Liver (tissue), 7 donors: ENCODE measurements at regions not wholly inside any gene's neighbourhood (a gene's known extent, or its start where the extent isn't known, plus 50 kb on each side); places are given as distances from the start of the nearest gene placed in this dataset.

ENCODE experiments used
- DNase-seq: peaks from one replicate; pipeline ENCODE4 v3.0.0-alpha.2; 2017; ENCODE audit warnings: low spot score
- H3K27ac ChIP-seq, 2 donors: one replicate each; pipeline ENCODE4 v1.7.0; 2013; ENCODE audit warnings: inconsistent platforms in 2 of 2, low read length in 2 of 2, control low read depth in 1 of 2, low read depth in 1 of 2, mild to moderate bottlenecking in 1 of 2
- H3K27me3 ChIP-seq, 4 donors: one replicate each; pipeline versions ENCODE4 v1.6.1 to v1.7.0; 2013; ENCODE audit warnings: low read length in 3 of 4, inconsistent platforms in 1 of 4, mild to moderate bottlenecking in 1 of 4, moderate library complexity in 1 of 4; ENCODE audit not compliant: control insufficient read depth in 4 of 4, insufficient read depth in 4 of 4
- H3K36me3 ChIP-seq, 4 donors: one replicate each; pipeline versions ENCODE4 v1.6.1 to v1.7.0; 2013; ENCODE audit warnings: low read length in 3 of 4, mild to moderate bottlenecking in 3 of 4, low read depth in 1 of 4, moderate library complexity in 1 of 4; ENCODE audit not compliant: control insufficient read depth in 4 of 4, insufficient read depth in 3 of 4
- H3K4me1 ChIP-seq, 4 donors: one replicate each; pipeline versions ENCODE4 v1.6.1 to v1.7.0; 2013; ENCODE audit warnings: low read length in 3 of 4, mild to moderate bottlenecking in 3 of 4, moderate library complexity in 1 of 4; ENCODE audit not compliant: control insufficient read depth in 4 of 4, insufficient read depth in 4 of 4
- H3K4me3 ChIP-seq, 3 donors: one replicate each; pipeline versions ENCODE4 v1.6.1 to v1.7.0; 2013; ENCODE audit warnings: low read length in 3 of 3, control low read depth in 1 of 3, low read depth in 1 of 3, mild to moderate bottlenecking in 1 of 3
- H3K9ac ChIP-seq, 2 donors: one replicate each; pipeline ENCODE4 v1.7.0; 2013; ENCODE audit warnings: low read length in 2 of 2, mild to moderate bottlenecking in 2 of 2, moderate library complexity in 2 of 2, control low read depth in 1 of 2, low read depth in 1 of 2
- H3K9me3 ChIP-seq, 4 donors: one replicate each; pipeline versions ENCODE4 v1.6.1 to v1.7.0; 2013; ENCODE audit warnings: low read length in 3 of 4; ENCODE audit not compliant: control insufficient read depth in 4 of 4
- ATF3 ChIP-seq: IDR thresholded peaks from 2 replicates; pipeline ENCODE4 v1.6.1; 2016; ENCODE audit warnings: antibody characterized with exemption
- EGR1 ChIP-seq, 2 donors: IDR thresholded peaks; 2 replicates each; pipeline ENCODE4 v1.6.1; 2016 to 2018; ENCODE audit warnings: antibody characterized with exemption in 2 of 2, low read depth in 2 of 2
- FOXA1 ChIP-seq: IDR thresholded peaks from 2 replicates; pipeline ENCODE4 v1.6.1; 2016; ENCODE audit warnings: antibody characterized with exemption
- FOXA2 ChIP-seq: IDR thresholded peaks from 2 replicates; pipeline ENCODE4 v1.6.1; 2016; ENCODE audit warnings: antibody characterized with exemption
- HNF4G ChIP-seq: IDR thresholded peaks from 2 replicates; pipeline ENCODE4 v1.6.1; 2016; ENCODE audit warnings: antibody characterized with exemption
- JUND ChIP-seq, 2 donors: IDR thresholded peaks; 2 replicates each; pipeline ENCODE4 v1.6.1; 2016; ENCODE audit warnings: antibody characterized with exemption in 2 of 2
- MAX ChIP-seq: IDR thresholded peaks from 2 replicates; pipeline ENCODE4 v1.6.1; 2016; ENCODE audit warnings: antibody characterized with exemption
- NR2F2 ChIP-seq: IDR thresholded peaks from 2 replicates; pipeline ENCODE4 v1.6.1; 2016; ENCODE audit warnings: antibody characterized with exemption
- RAD21 ChIP-seq, 2 donors: IDR thresholded peaks; 2 replicates each; pipeline ENCODE4 v1.6.1; 2016; ENCODE audit warnings: antibody characterized with exemption in 2 of 2, mild to moderate bottlenecking in 2 of 2
- REST ChIP-seq: IDR thresholded peaks from 2 replicates; pipeline ENCODE4 v1.6.1; 2016; ENCODE audit warnings: antibody characterized with exemption, mild to moderate bottlenecking
- RXRA ChIP-seq, 2 donors: IDR thresholded peaks; 2 replicates each; pipeline ENCODE4 v1.6.1; 2017 to 2018; ENCODE audit warnings: antibody characterized with exemption in 2 of 2, mild to moderate bottlenecking in 1 of 2
- SP1 ChIP-seq: IDR thresholded peaks from 2 replicates; pipeline ENCODE4 v1.6.1; 2018; ENCODE audit warnings: antibody characterized with exemption, mild to moderate bottlenecking
- TAF1 ChIP-seq: conservative IDR thresholded peaks from 2 replicates; pipeline ENCODE4 v1.6.1; 2016; ENCODE audit warnings: antibody characterized with exemption, mild to moderate bottlenecking
- ZBTB33 ChIP-seq: IDR thresholded peaks from 2 replicates; pipeline ENCODE4 v1.6.1; 2016; ENCODE audit warnings: antibody characterized with exemption
- WGBS: extraction: QIAGEN DNeasy Blood & Tissue Kit; methylation state at CpG from one replicate; pipeline ENCODE4 v1.1.7; 2013; 5-methylcytosine and 5-hydroxymethylcytosine counted together
- donor health status: healthy.
- donor health status: healthy.
- donor health status: healthy.
- donor health status: healthy.

- no peaks in the 10 kb centered on the region for H3K27me3 ChIP-seq
- no peak overlapping the region for H3K27ac ChIP-seq
- H3K4me1 ChIP-seq: no peaks in the 10 kb centered on the region
- no peak for DNase-seq
- TF ChIP-seq MAX: no peak
- no peak for TF ChIP-seq RXRA (IDR thresholded peaks at IDR 0.05)
- no peak for TF ChIP-seq ATF3
- no peak for TF ChIP-seq TAF1
- TF ChIP-seq JUND (IDR thresholded peaks at IDR 0.05): no peak
- WGBS: 78% methylated on average over 1 of the region's 1 CpG
- H3K9ac ChIP-seq: no peak overlapping the region
- H3K36me3 ChIP-seq: no peaks in the 10 kb centered on the region
- no peak overlapping the region for H3K4me3 ChIP-seq
- H3K9me3 ChIP-seq: peaks cover 0 to 5% (median 0%) of the 10 kb centered on the region in 4 donors
Measured at GRCh38 chr3:20658491-20658890, 472.5 kb upstream of the SGO1 start.

- Histone ChIP-seq H3K9me3 (peaks cover 0 to 5% (median 0%) of the 10 kb centered on the region in 4 donors), H3K27me3 (no peaks in the 10 kb centered on the region), H3K9ac (no peak overlapping the region), H3K27ac (no peak overlapping the region), H3K4me1 (no peaks in the 10 kb centered on the region), H3K4me3 (no peak overlapping the region), H3K36me3 (no peaks in the 10 kb centered on the region)
- DNase-seq: no peak
- TF ChIP-seq FOXA2 (no peak), SP1 (no peak), NR2F2 (no peak), RXRA (IDR thresholded peaks at IDR 0.05) (no peak), FOXA1 (no peak), RAD21 (IDR thresholded peaks at IDR 0.05) (no peak), ATF3 (no peak), REST (no peak), EGR1 (IDR thresholded peaks at IDR 0.05; ENCODE audit: low read depth in 2 of 2) (no peak), MAX (no peak), HNF4G (no peak), ZBTB33 (no peak), JUND (IDR thresholded peaks at IDR 0.05) (no peak)
- WGBS: 87% methylated on average over 4 of the region's 4 CpGs
Measured at GRCh38 chr3:20657560-20657959, 471.6 kb upstream of the SGO1 start.
